GM21619 (cell line): ENCODE measurements at regions not wholly inside any gene's neighbourhood (a gene's known extent, or its start where the extent isn't known, plus 50 kb on each side); places are given as distances from the start of the nearest gene placed in this dataset.

Experiments used
- ATAC-seq: cut with Tn5 transposase; IDR thresholded peaks from one replicate; pipeline ENCODE4 v1.9.1; 2021; ENCODE audit not compliant: unreplicated experiment

- no peak for ATAC-seq
Measured at GRCh38 chr19:28428663-28429348, 784.1 kb downstream of the UQCRFS1 start.

- ATAC-seq = no peak
Measured at GRCh38 chr19:28427376-28428083, 785.4 kb downstream of the UQCRFS1 start.

GRCh38 chr19:28426730-28427225 lies 786.2 kb downstream of the UQCRFS1 start:
- ATAC-seq = no peak

- no peak for ATAC-seq
Measured at GRCh38 chr19:28426110-28426729, 786.7 kb downstream of the UQCRFS1 start.

GRCh38 chr19:28425046-28425931 lies 787.7 kb downstream of the UQCRFS1 start:
- no peak for ATAC-seq

GRCh38 chr19:28424662-28425045 lies 788.3 kb downstream of the UQCRFS1 start:
- no peak for ATAC-seq

- no peak for ATAC-seq
Measured at GRCh38 chr19:28424077-28424476, 788.9 kb downstream of the UQCRFS1 start.

- ATAC-seq = no peak
Measured at GRCh38 chr19:28422791-28423650, 789.9 kb downstream of the UQCRFS1 start.

- ATAC-seq = no peak
Measured at GRCh38 chr19:28422046-28422445, 790.9 kb downstream of the UQCRFS1 start.

- ATAC-seq = no peak
Measured at GRCh38 chr19:28420811-28421550, 792.0 kb downstream of the UQCRFS1 start.

GRCh38 chr19:28419312-28419711 lies 793.6 kb downstream of the UQCRFS1 start:
- ATAC-seq = no peak

GRCh38 chr19:28417361-28417760 lies 795.6 kb downstream of the UQCRFS1 start:
- no peak for ATAC-seq

- ATAC-seq = no peak
Measured at GRCh38 chr19:28416245-28416644, 796.7 kb downstream of the UQCRFS1 start.

- ATAC-seq = no peak
Measured at GRCh38 chr19:28414748-28415147, 798.2 kb downstream of the UQCRFS1 start.

GRCh38 chr19:28409859-28410258 lies 803.1 kb downstream of the UQCRFS1 start:
- ATAC-seq = no peak

GRCh38 chr19:28406966-28407365 lies 806.0 kb downstream of the UQCRFS1 start:
- no peak for ATAC-seq

- ATAC-seq = no peak
Measured at GRCh38 chr19:28405346-28405742, 807.6 kb downstream of the UQCRFS1 start.

GRCh38 chr19:28404472-28404871 lies 808.5 kb downstream of the UQCRFS1 start:
- ATAC-seq = no peak

GRCh38 chr19:28403690-28404089 lies 809.3 kb downstream of the UQCRFS1 start:
- no peak for ATAC-seq
